HCT116 (cell line): ENCODE measurements at regions not wholly inside any gene's neighbourhood (a gene's known extent, or its start where the extent isn't known, plus 50 kb on each side); places are given as distances from the start of the nearest gene placed in this dataset.

Experiments used
- ATAC-seq: fragments of 200-7000 bp; cut with Tn5 transposase; 2 replicates; pipeline ENCODE4 v1.9.1; 2020; ENCODE audit warnings: mild to moderate bottlenecking, moderate library complexity
- BruUV-seq: library from RNA; stranded (reverse); fragments of 400-500 nt; replicated peaks from 2 replicates; lab custom pipeline; 2021; lab: Mats Ljungman, UMichigan
- CTCF ChIA-PET: fragments of 300-600 bp; sonication (Branson Sonifier 250); formaldehyde crosslinking; loops from one replicate; lab custom pipeline; 2021; ENCODE audit warnings: antibody characterized with exemption; lab: Charles Lee
- POLR2A ChIA-PET: fragments of 300-600, 350-600 bp; sonication (Branson Sonifier 250); formaldehyde crosslinking; loops from one replicate; lab custom pipeline; 2021; ENCODE audit warnings: antibody characterized with exemption; lab: Charles Lee
- RAD21 ChIA-PET, 2 experiments: fragments of 300-600 bp; sonication (Branson Sonifier 250); formaldehyde crosslinking; loops; one replicate each; lab custom pipeline; 2023; ENCODE audit warnings: low total read pairs in 2 of 2; ENCODE audit not compliant: uncharacterized antibody in 2 of 2, unreplicated experiment in 2 of 2, low non-redundant PET in 1 of 2; lab: Charles Lee
- DNase-seq: peaks from one replicate; pipeline ENCODE4 v3.0.0-alpha.2; 2010; ENCODE audit warnings: low read depth, low spot score
- H2AFZ ChIP-seq: fragments of 200-600 bp; shearing (Covaris generic), sonication (generic); 2 replicates; pipeline ENCODE4 v1.6.1; 2017; ENCODE audit warnings: low read depth, mixed run types, mixed read lengths, antibody characterized with exemption, low read length; ENCODE audit not compliant: poor library complexity, severe bottlenecking
- H3K27ac ChIP-seq: 2 replicates; pipeline ENCODE4 v1.5.1; 2012; ENCODE audit warnings: low read depth, low read length
- H3K27me3 ChIP-seq: fragments of 200-600 bp; sonication (generic); 2 replicates; pipeline ENCODE4 v1.6.1; 2016; ENCODE audit warnings: mixed run types, low read length, mixed read lengths; ENCODE audit not compliant: insufficient read depth
- H3K36me3 ChIP-seq, 2 experiments: fragments of 200-500 bp in 1 of 2; fragments of 200-600 bp in 1 of 2; sonication (Bioruptor generic) in 1 of 2; sonication (generic) in 1 of 2; 2 replicates each; pipeline versions ENCODE4 v1.5.1 to v1.6.1; 2014 to 2016; ENCODE audit warnings: low read length in 2 of 2, inconsistent platforms in 1 of 2, mixed read lengths in 1 of 2, mixed run types in 1 of 2; ENCODE audit not compliant: insufficient read depth in 2 of 2, control insufficient read depth in 1 of 2
- H3K4me1 ChIP-seq, 2 experiments: fragments of 200-600 bp in 1 of 2; sonication (generic) in 1 of 2; 2 replicates each; pipeline versions ENCODE4 v1.5.1 to v1.6.1; 2012 to 2017; ENCODE audit warnings: low read length in 2 of 2, inconsistent platforms in 1 of 2, mild to moderate bottlenecking in 1 of 2, mixed read lengths in 1 of 2, mixed run types in 1 of 2, moderate library complexity in 1 of 2; ENCODE audit not compliant: insufficient read depth in 2 of 2, control insufficient read depth in 1 of 2
- H3K4me2 ChIP-seq: fragments of 200-600 bp; sonication (generic); 2 replicates; pipeline ENCODE4 v1.6.1; 2017; ENCODE audit warnings: mixed run types, low read length, mixed read lengths
- H3K4me3 ChIP-seq, 2 experiments: fragments of 200-600 bp in 1 of 2; sonication (generic) in 1 of 2; replicated peaks in 1 of 2; 2 replicates each; pipeline ENCODE4 v1.5.1; 2011 to 2016; ENCODE audit warnings: low read length in 2 of 2, control low read depth in 1 of 2, low read depth in 1 of 2, mild to moderate bottlenecking in 1 of 2, mixed read lengths in 1 of 2, mixed run types in 1 of 2
- H3K79me2 ChIP-seq: fragments of 200-600 bp; sonication (generic); 2 replicates; pipeline ENCODE4 v1.6.1; 2017; ENCODE audit warnings: mild to moderate bottlenecking, mixed run types, low read length, moderate library complexity, mixed read lengths; ENCODE audit not compliant: insufficient read depth
- H3K9ac ChIP-seq: fragments of 200-600 bp; sonication (generic); 2 replicates; pipeline ENCODE4 v1.6.1; 2016; ENCODE audit warnings: low read length, mixed read lengths
- H3K9me2 ChIP-seq: fragments of 200-600 bp; sonication (generic), shearing (Covaris generic); 2 replicates; pipeline ENCODE4 v1.6.1; 2017; ENCODE audit warnings: mixed run types, mild to moderate bottlenecking, moderate library complexity; ENCODE audit not compliant: insufficient read depth
- H3K9me3 ChIP-seq, 2 experiments: fragments of 200-500 bp in 1 of 2; fragments of 200-600 bp in 1 of 2; sonication (Bioruptor generic) in 1 of 2; sonication (generic) in 1 of 2; 2 replicates each; pipeline ENCODE4 v1.6.1; 2014 to 2017; ENCODE audit warnings: low read length in 2 of 2, mixed read lengths in 2 of 2, inconsistent platforms in 1 of 2, low read depth in 1 of 2, mild to moderate bottlenecking in 1 of 2, mixed run types in 1 of 2, moderate library complexity in 1 of 2; ENCODE audit not compliant: control insufficient read depth in 1 of 2, insufficient read depth in 1 of 2
- H4K20me1 ChIP-seq: fragments of 200-600 bp; sonication (generic), shearing (Covaris generic); 2 replicates; pipeline ENCODE4 v1.6.1; 2017; ENCODE audit warnings: mixed run types, mild to moderate bottlenecking, moderate library complexity; ENCODE audit not compliant: insufficient read depth
- ATF3 ChIP-seq: IDR thresholded peaks from 2 replicates; pipeline ENCODE4 v1.6.1; 2012
- CBX3 ChIP-seq: IDR thresholded peaks from 2 replicates; pipeline ENCODE4 v1.6.1; 2012; ENCODE audit warnings: low read depth
- EGR1 ChIP-seq: IDR thresholded peaks from 2 replicates; pipeline ENCODE4 v1.6.1; 2012; ENCODE audit warnings: low read depth
- ELF1 ChIP-seq: IDR thresholded peaks from 2 replicates; pipeline ENCODE4 v1.6.1; 2012; ENCODE audit warnings: low read depth, borderline replicate concordance
- EZH2 ChIP-seq: fragments of 200-600 bp; sonication (generic); IDR thresholded peaks from 2 replicates; pipeline ENCODE4 v1.6.1; 2017; ENCODE audit warnings: antibody characterized with exemption, mixed run types
- EZH2phosphoT487 ChIP-seq: fragments of 200-600 bp; IDR thresholded peaks from 2 replicates; pipeline ENCODE4 v1.6.1; 2018; ENCODE audit warnings: antibody characterized with exemption, borderline replicate concordance
- JUND ChIP-seq: IDR thresholded peaks from 2 replicates; pipeline ENCODE4 v1.6.1; 2012
- MAX ChIP-seq: IDR thresholded peaks from 2 replicates; pipeline ENCODE4 v1.6.1; 2012
- POLR2A ChIP-seq: IDR thresholded peaks from 2 replicates; pipeline ENCODE4 v1.7.0; 2011; ENCODE audit warnings: borderline replicate concordance; ENCODE audit not compliant: insufficient read depth, insufficient read length; ENCODE audit errors: extremely low read depth
- POLR2AphosphoS5 ChIP-seq: IDR thresholded peaks from 2 replicates; pipeline ENCODE4 v1.6.1; 2011; ENCODE audit warnings: mild to moderate bottlenecking, low read depth, low read length, moderate library complexity
- SP1 ChIP-seq: IDR thresholded peaks from 2 replicates; pipeline ENCODE4 v1.6.1; 2012; ENCODE audit warnings: low read depth
- SRF ChIP-seq: IDR thresholded peaks from 2 replicates; pipeline ENCODE4 v1.6.1; 2012; ENCODE audit warnings: low read depth
- TCF7L2 ChIP-seq: IDR thresholded peaks from 2 replicates; pipeline ENCODE4 v1.7.0; 2011; ENCODE audit warnings: borderline replicate concordance, inconsistent platforms; ENCODE audit not compliant: insufficient read depth, insufficient read length; ENCODE audit errors: extremely low read depth
- YY1 ChIP-seq: IDR thresholded peaks from 2 replicates; pipeline ENCODE4 v1.6.1; 2011; ENCODE audit warnings: low read length, low read depth, moderate library complexity, mild to moderate bottlenecking; ENCODE audit not compliant: insufficient replicate concordance; ENCODE audit errors: extremely low read depth
- intact Hi-C: fragments of 100-400 bp; cut with micrococcal nuclease; formaldehyde crosslinking; loops from 2 replicates; pipeline ENCODE4 v1.10.0; 2022
- TF ChIP-seq, protein P1 (sequence below): IDR thresholded peaks from 2 replicates; pipeline ENCODE4 v1.6.1; 2011; ENCODE audit warnings: mild to moderate bottlenecking, low read length, moderate library complexity; ENCODE audit not compliant: insufficient replicate concordance; ENCODE audit errors: extremely low read depth

DNA sequence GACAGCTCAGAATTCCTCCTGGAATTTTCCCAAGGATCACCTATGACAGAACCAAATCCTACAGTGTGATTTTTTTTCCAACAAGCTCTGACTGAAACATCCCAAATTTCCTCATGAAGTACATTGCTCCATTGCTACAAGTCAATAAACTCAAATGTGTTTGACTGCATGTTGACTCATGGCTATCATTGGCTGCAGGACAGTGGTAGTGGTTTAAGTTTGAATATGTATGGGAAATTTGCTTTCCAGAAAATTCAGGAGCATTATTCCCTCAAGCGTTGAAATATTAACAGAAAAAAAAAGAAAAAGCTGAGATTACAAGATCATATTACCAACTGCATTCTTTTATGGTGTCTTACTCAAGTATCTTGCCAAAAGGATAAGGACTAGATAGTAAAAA is 402.8 kb upstream of the DSEL start:
- H3K27ac ChIP-seq = no peak overlapping the region
- DNase-seq (no peak), ATAC-seq (no peak)
- CTCF ChIA-PET = no interaction called here
- H3K36me3 ChIP-seq = no peaks in the 10 kb centered on the region
- intact Hi-C loops = no loop called here
- no peak for TF ChIP-seq JUND
- TF ChIP-seq, all 23 proteins: peak for 0
- Histone ChIP-seq H2AFZ (no peak overlapping the region), H3K9me2 (no peaks in the 10 kb centered on the region), H3K9ac (no peak overlapping the region), H3K27me3 (no peaks in the 10 kb centered on the region), H3K4me3 (no peak overlapping the region), H3K4me2 (no peak overlapping the region), H3K79me2 (no peaks in the 10 kb centered on the region), H3K9me3 (peaks cover 6 to 28% of the 10 kb centered on the region in 2 experiments; a peak in 2 of 4 replicates), H3K4me1 (no peaks in the 10 kb centered on the region), H4K20me1 (no peaks in the 10 kb centered on the region)
- ChIA-PET POLR2A (no interaction called here), RAD21 (no interaction called here)
- BruUV-seq = no TSS peak

- ChIA-PET POLR2A (no interaction called here), CTCF (no interaction called here), RAD21 (no interaction called here)
- H4K20me1 ChIP-seq = no peaks in the 10 kb centered on the region
- no peaks in the 10 kb centered on the region for H3K36me3 ChIP-seq
- H3K9me2 ChIP-seq = no peaks in the 10 kb centered on the region
- TF ChIP-seq, protein P1, sequence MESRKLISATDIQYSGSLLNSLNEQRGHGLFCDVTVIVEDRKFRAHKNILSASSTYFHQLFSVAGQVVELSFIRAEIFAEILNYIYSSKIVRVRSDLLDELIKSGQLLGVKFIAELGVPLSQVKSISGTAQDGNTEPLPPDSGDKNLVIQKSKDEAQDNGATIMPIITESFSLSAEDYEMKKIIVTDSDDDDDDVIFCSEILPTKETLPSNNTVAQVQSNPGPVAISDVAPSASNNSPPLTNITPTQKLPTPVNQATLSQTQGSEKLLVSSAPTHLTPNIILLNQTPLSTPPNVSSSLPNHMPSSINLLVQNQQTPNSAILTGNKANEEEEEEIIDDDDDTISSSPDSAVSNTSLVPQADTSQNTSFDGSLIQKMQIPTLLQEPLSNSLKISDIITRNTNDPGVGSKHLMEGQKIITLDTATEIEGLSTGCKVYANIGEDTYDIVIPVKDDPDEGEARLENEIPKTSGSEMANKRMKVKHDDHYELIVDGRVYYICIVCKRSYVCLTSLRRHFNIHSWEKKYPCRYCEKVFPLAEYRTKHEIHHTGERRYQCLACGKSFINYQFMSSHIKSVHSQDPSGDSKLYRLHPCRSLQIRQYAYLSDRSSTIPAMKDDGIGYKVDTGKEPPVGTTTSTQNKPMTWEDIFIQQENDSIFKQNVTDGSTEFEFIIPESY = no peak
- TF ChIP-seq YY1 (no peak), TCF7L2 (no peak), CBX3 (no peak), EZH2phosphoT487 (no peak), EGR1 (no peak), MAX (no peak), ATF3 (no peak), SP1 (no peak), EZH2 (no peak), ELF1 (no peak), POLR2A (no peak), SRF (no peak), POLR2AphosphoS5 (no peak)
- H3K9me3 ChIP-seq = peaks cover 3 to 12% of the 10 kb centered on the region in 2 experiments; a peak in 2 of 4 replicates
- no peak overlapping the region for H3K9ac ChIP-seq
- H3K4me3 ChIP-seq = no peak overlapping the region
- ATAC-seq (no peak), DNase-seq (no peak)
- H3K27me3 ChIP-seq = no peaks in the 10 kb centered on the region
- H3K79me2 ChIP-seq = no peaks in the 10 kb centered on the region
- H3K27ac ChIP-seq = no peak overlapping the region
- intact Hi-C loops = no loop called here
- no peak overlapping the region for H2AFZ ChIP-seq
- no TSS peak for BruUV-seq
- no peak overlapping the region for H3K4me2 ChIP-seq
- no peaks in the 10 kb centered on the region for H3K4me1 ChIP-seq
Measured at GRCh38 chr18:67916097-67916496, 399.6 kb upstream of the DSEL start.
